Vagina (tissue), 2 donors: ENCODE measurements at regions not wholly inside any gene's neighbourhood (a gene's known extent, or its start where the extent isn't known, plus 50 kb on each side); places are given as distances from the start of the nearest gene placed in this dataset.

Source experiments
- CTCF ChIP-seq, 3 experiments: fragments of 450-650 bp in 2 of 3; fragments of 200-600 bp in 1 of 3; sonication (generic) in 1 of 3; IDR thresholded peaks; one replicate each; pipeline ENCODE4 v1.5.1; 2017 to 2019; ENCODE audit warnings: antibody characterized with exemption in 3 of 3, mild to moderate bottlenecking in 2 of 3, moderate library complexity in 2 of 3
- POLR2A ChIP-seq, 2 donors: fragments of 450-650 bp; IDR thresholded peaks; one replicate each; pipeline ENCODE4 v1.6.1; 2017; ENCODE audit warnings: antibody characterized with exemption in 2 of 2, mild to moderate bottlenecking in 2 of 2, moderate library complexity in 2 of 2
- POLR2AphosphoS5 ChIP-seq, 2 donors: sonication (generic); formaldehyde crosslinking; IDR thresholded peaks; one replicate each; pipeline ENCODE4 v1.9.0; 2017; ENCODE audit warnings: antibody characterized with exemption in 2 of 2, mild to moderate bottlenecking in 2 of 2, low read depth in 1 of 2; ENCODE audit not compliant: insufficient read depth in 1 of 2

DNA sequence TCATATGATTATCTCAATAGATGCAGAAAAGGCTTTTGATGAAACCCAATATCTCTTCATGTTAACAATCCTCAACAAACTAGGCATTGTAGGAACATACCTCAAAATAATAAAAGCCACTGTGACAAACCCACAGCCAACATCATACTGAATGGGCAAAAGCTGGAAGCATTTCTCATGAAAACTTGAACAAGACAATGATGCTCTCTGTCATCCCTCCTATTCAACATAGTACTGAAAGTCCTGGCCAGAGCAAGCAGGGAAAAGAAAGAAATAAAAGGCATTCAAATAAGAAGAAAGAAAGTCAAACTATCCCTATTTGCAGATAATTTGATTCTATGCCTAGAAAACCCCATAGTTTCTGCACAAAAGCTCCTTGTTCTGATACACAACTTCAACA is 999.2 kb upstream of the GOT2 start:
- TF ChIP-seq CTCF (IDR thresholded peaks at IDR 0.05): no peak
- TF ChIP-seq POLR2AphosphoS5 (IDR thresholded peaks at IDR 0.05; ENCODE audit: insufficient read depth in 1 of 2, low read depth in 1 of 2): no peak
- TF ChIP-seq POLR2A (IDR thresholded peaks at IDR 0.05): no peak
